Loucy (cell line): ENCODE measurements at regions not wholly inside any gene's neighbourhood (a gene's known extent, or its start where the extent isn't known, plus 50 kb on each side); places are given as distances from the start of the nearest gene placed in this dataset.

ENCODE experiments used
- H2AFZ ChIP-seq: fragments of 200-600 bp; sonication (generic); 2 replicates; pipeline ENCODE4 v1.6.0; 2016; ENCODE audit warnings: antibody characterized with exemption, mild to moderate bottlenecking, low read length, moderate library complexity
- H3F3A ChIP-seq: fragments of 200-600 bp; 2 replicates; pipeline ENCODE4 v1.6.0; 2016; ENCODE audit warnings: antibody characterized with exemption, low read depth, mild to moderate bottlenecking
- H3K27me3 ChIP-seq: fragments of 200-600 bp; sonication (generic); 2 replicates; pipeline ENCODE4 v1.6.1; 2014; ENCODE audit warnings: low read length, mild to moderate bottlenecking; ENCODE audit not compliant: insufficient read depth, poor library complexity, severe bottlenecking
- H3K36me3 ChIP-seq: fragments of 200-600 bp; sonication (generic); 2 replicates; pipeline ENCODE4 v1.6.1; 2016; ENCODE audit warnings: low read length; ENCODE audit not compliant: insufficient read depth
- H3K4me1 ChIP-seq: fragments of 200-600 bp; sonication (generic); 2 replicates; pipeline ENCODE4 v1.5.1; 2014; ENCODE audit warnings: low read length, mild to moderate bottlenecking; ENCODE audit not compliant: insufficient read depth, poor library complexity, severe bottlenecking
- H3K4me2 ChIP-seq: fragments of 200-600 bp; sonication (generic); 2 replicates; pipeline ENCODE4 v1.6.0; 2014; ENCODE audit warnings: antibody characterized with exemption, low read length, low read depth, mild to moderate bottlenecking; ENCODE audit not compliant: poor library complexity, severe bottlenecking
- H3K4me3 ChIP-seq: fragments of 200-600 bp; sonication (generic); 2 replicates; pipeline ENCODE4 v1.5.1; 2014; ENCODE audit warnings: low read length, mild to moderate bottlenecking, mixed read lengths; ENCODE audit not compliant: poor library complexity, severe bottlenecking
- H3K79me2 ChIP-seq: fragments of 200-600 bp; sonication (generic); 2 replicates; pipeline ENCODE4 v1.6.1; 2014; ENCODE audit warnings: low read length; ENCODE audit not compliant: insufficient read depth
- H3K9ac ChIP-seq: fragments of 200-600 bp; sonication (generic); 2 replicates; pipeline ENCODE4 v1.6.0; 2014; ENCODE audit warnings: mild to moderate bottlenecking, low read depth, low read length, moderate library complexity; ENCODE audit not compliant: poor library complexity, severe bottlenecking
- H3K9me2 ChIP-seq: fragments of 200-600 bp; sonication (generic); replicated peaks from 2 replicates; pipeline ENCODE4 v1.6.1; 2016; ENCODE audit warnings: low read depth, low read length, mixed read lengths
- H3K9me3 ChIP-seq: fragments of 200-600 bp; sonication (generic); 2 replicates; pipeline ENCODE4 v1.6.1; 2014; ENCODE audit warnings: mild to moderate bottlenecking, antibody characterized with exemption, low read length, low read depth; ENCODE audit not compliant: insufficient read depth
- H4K20me1 ChIP-seq: fragments of 200-600 bp; sonication (generic); 2 replicates; pipeline ENCODE4 v1.6.0; 2014; ENCODE audit warnings: antibody characterized with exemption, low read length, mild to moderate bottlenecking; ENCODE audit not compliant: insufficient read depth, poor library complexity, severe bottlenecking
- CTCF ChIP-seq: fragments of 200-600 bp; sonication (generic); conservative IDR thresholded peaks from 2 replicates; pipeline ENCODE4 v1.5.1; 2014; ENCODE audit warnings: mild to moderate bottlenecking, antibody characterized with exemption, low read length
- EZH2phosphoT487 ChIP-seq: fragments of 200-600 bp; IDR thresholded peaks from 2 replicates; pipeline ENCODE4 v1.6.1; 2018; ENCODE audit warnings: antibody characterized with exemption, mild to moderate bottlenecking, moderate library complexity, borderline replicate concordance

GRCh38 chr16:5321930-5322329 lies 224.3 kb upstream of the EEF2KMT start:
- Histone ChIP-seq H3K4me3 (no peak overlapping the region), H2AFZ (no peak overlapping the region), H3K36me3 (no peaks in the 10 kb centered on the region), H3K9me3 (no peaks in the 10 kb centered on the region), H3K9me2 (no peaks in the 10 kb centered on the region), H3K27me3 (no peaks in the 10 kb centered on the region), H3K79me2 (no peaks in the 10 kb centered on the region), H3K9ac (no peak overlapping the region), H4K20me1 (no peaks in the 10 kb centered on the region), H3K4me2 (no peak overlapping the region), H3K4me1 (no peaks in the 10 kb centered on the region), H3F3A (no peaks in the 10 kb centered on the region)
- TF ChIP-seq CTCF (no peak), EZH2phosphoT487 (no peak)

GRCh38 chr16:5319799-5320198 lies 222.2 kb upstream of the EEF2KMT start:
- H4K20me1 ChIP-seq = no peaks in the 10 kb centered on the region
- no peaks in the 10 kb centered on the region for H3K79me2 ChIP-seq
- TF ChIP-seq CTCF = no peak
- TF ChIP-seq EZH2phosphoT487 = no peak
- no peaks in the 10 kb centered on the region for H3K36me3 ChIP-seq
- H2AFZ ChIP-seq = no peak overlapping the region
- H3K9ac ChIP-seq = no peak overlapping the region
- H3K27me3 ChIP-seq = no peaks in the 10 kb centered on the region
- H3K4me1 ChIP-seq = no peaks in the 10 kb centered on the region
- no peak overlapping the region for H3K4me3 ChIP-seq
- H3K9me2 ChIP-seq = no peaks in the 10 kb centered on the region
- H3K4me2 ChIP-seq = no peak overlapping the region
- H3K9me3 ChIP-seq = no peaks in the 10 kb centered on the region
- H3F3A ChIP-seq = no peaks in the 10 kb centered on the region

DNA sequence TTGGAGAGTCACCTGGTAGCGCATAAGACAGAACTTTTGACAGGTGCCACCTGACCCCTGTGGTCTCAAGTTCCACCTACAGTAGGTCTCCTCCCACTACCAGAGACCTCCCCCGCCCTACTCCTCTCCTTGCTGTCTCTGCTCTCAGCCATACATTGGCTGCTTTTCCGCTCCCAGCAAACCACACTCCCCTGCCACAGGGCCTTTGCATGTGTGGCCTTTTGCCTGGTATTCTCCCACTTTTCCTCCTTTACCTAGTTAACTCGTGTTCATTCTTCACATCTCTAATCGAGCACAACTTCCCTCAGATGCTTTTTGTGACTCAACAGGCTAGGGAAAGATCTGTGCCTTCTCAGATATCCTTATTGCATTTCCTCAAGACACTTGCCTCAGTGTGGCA lies 218.3 kb upstream of the EEF2KMT start:
- H4K20me1 ChIP-seq = no peaks in the 10 kb centered on the region
- no peaks in the 10 kb centered on the region for H3K9me2 ChIP-seq
- H3K4me3 ChIP-seq = no peak overlapping the region
- no peaks in the 10 kb centered on the region for H3K27me3 ChIP-seq
- no peaks in the 10 kb centered on the region for H3K9me3 ChIP-seq
- no peak overlapping the region for H3K4me2 ChIP-seq
- H3F3A ChIP-seq = no peaks in the 10 kb centered on the region
- H2AFZ ChIP-seq = no peak overlapping the region
- H3K36me3 ChIP-seq = no peaks in the 10 kb centered on the region
- no peaks in the 10 kb centered on the region for H3K4me1 ChIP-seq
- no peaks in the 10 kb centered on the region for H3K79me2 ChIP-seq
- no peak for TF ChIP-seq EZH2phosphoT487
- TF ChIP-seq CTCF = no peak
- H3K9ac ChIP-seq = no peak overlapping the region
